CD4-positive, alpha-beta T cell treated with Interleukin-6 for 4 hours (primary cell): ENCODE measurements at regions not wholly inside any gene's neighbourhood (a gene's known extent, or its start where the extent isn't known, plus 50 kb on each side); places are given as distances from the start of the nearest gene placed in this dataset.

Experiments used
- DNase-seq: peaks from one replicate; pipeline ENCODE4 v3.0.0-alpha.2; 2020; ENCODE audit warnings: mixed read lengths

DNA sequence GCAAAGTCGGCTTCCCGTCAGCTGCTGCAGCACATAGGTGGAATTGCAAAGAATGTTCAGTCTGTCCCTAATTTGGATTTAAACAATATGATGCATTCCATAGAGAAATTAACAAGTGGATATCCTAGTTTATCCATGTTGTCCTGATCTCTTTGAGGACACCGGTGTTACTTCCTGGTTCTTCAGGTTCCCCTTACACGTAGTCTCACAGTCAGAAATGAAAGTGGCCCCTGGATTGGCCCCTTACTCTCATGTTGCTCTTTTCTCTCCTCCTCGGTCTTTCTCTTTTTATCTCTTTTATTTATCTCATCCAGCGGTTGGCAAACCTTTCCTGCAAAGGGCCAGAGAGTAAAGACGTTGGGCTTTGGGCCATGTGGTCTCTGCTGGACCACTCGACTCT, 265.1 kb downstream of the GAS1 start:
- no peak for DNase-seq

DNA sequence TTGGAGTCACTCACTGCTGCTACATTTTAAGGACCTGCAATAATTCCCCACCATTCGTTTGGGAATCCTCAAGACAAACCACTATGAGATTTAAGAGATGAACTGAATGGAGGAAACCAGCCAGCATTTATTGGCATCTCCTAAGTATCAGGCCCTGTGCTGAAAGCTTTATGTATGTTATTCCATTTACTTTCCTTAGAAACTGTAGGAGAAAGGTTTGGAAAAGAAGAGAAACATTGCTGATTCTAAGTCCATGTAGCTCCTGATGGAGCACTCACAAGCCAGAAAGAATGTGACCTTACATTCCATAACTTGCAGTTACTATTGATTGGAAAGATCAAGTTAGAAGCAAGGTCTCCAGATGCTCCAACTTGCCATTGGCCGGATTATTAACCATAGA, 267.4 kb downstream of the GAS1 start:
- no peak for DNase-seq

DNA sequence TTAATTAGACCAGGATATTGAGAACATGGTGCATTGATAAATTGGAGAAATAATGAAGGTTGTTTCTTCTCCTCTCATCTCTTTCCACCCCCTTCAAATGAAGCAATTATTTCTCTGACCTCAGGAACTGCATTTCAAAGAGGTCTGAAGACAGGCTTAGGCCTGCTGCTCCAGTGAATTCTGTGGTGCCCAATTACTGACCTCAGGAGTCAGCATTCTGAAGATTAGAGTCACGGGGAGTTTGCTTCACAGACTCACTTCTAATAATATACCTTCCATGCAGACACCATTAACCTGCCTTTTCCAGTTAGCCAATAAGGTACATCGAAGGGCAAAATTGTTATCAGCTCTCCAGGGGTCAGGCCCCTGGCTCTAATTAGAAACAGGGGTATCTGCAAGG, 270.9 kb downstream of the GAS1 start:
- DNase-seq, result no peak

DNA sequence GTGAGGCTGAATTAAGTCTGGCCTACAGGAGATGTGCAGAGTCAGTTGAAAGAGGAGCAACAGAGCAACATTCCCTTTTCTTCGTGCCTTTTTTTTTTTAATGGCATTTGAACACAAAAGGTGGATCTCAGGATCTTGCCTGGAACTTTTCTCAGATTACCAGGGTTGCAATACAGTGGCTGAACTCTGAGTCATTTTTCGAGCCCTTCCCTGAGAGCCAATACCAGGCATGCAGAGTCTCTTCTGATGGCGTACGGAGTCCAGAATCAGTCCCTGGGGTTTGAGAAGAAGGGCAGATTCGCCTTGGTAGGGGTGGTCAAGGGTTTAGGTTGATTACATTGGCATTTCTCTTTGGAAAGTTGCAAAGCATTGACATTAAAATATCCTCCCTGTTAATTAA, 271.5 kb downstream of the GAS1 start:
- DNase-seq, result no peak

DNA sequence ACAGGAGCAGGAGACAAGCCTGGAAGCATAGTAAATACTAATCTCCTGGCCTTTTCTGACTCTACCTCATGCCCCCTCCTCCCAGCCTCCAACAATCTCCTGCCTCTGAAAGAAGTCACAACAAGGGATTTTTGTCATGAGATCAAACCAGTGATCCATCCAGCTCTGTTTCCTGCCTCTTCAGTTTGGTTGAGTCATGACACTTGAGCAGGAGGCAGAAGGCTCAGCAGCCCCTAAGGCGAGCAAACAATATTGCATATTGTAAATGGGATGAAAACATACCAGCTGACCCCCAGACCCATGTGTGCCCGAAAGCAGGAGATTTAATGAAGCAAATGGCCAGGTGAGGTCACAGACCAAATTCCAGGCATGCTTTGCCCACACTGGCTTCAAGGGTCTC, 272.8 kb downstream of the GAS1 start:
- no peak for DNase-seq

DNA sequence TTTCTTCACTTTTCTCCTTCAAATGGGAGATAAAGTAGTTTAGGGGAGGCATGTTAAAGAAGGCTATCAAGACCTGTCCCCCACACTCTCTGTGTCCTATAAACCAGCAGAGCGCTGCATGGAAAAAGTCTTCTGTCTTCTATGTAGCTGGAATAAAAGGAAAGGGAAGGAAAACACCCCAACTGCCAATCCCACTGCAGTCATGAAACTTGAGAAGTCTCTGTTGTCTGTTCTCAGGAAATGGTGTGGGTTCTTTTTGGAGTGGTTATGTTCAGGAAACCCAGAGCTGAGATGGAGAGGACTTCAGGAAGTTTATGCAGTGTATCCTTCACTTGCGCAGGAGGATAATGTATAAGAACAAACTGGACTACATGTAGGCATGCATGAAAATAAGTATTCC, 274.3 kb downstream of the GAS1 start:
- no peak for DNase-seq

DNA sequence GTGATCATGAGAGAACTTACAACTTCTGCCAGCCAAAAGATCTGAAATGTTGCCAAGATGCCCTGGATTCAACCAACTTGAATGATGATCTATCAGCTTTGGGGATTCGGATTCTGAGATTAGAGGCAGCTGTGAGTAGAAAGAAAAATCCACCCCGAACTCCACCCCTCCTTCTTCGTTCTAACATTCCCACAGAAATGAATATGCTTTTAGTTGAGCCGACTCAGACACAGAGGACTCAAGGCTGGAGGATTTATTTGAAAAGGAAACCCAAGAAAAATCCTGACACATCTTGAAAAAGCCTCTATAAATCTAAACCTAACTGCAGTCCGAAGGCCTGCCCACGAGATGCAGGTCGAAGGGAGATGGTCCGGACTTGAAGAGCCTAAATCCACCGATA, 275.0 kb downstream of the GAS1 start:
- no peak for DNase-seq

DNA sequence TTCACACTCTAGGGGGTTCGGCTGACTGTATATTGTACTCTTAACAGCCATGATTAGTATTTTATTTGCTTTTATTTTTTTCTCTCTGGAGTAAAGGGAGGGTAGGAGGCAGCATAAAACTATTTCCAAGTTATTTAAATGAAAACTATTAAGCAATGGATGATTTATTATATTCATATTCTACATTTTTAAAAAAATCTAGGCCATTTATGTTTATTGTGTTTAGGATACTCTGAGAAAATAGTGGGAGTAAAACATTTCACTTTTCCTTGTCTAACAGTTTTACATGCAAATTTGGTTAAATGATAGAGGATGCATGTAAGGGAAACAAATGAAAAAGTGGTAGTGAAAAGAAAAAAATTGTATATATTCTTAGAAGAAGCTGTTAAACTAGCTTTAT, 276.3 kb downstream of the GAS1 start:
- DNase-seq, result no peak

DNA sequence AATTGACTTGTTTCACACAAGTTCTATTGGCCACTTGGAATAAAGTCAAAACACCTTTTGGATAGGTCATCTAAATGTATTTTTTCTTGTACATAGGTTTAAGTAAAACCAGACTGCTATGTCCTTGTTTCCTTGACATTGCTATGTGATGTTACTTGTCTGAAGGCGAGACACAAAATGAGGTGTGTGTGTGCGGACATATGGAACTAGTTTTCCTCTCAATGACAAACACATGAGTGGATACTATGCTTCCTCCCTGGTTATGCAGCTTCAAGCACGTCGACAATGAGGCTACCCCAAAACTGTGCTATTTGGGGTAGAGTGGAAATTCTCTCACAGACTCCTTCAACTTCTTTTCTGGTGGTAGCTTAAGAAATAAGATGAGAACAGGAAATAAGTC, 276.8 kb downstream of the GAS1 start:
- DNase-seq, result no peak

DNA sequence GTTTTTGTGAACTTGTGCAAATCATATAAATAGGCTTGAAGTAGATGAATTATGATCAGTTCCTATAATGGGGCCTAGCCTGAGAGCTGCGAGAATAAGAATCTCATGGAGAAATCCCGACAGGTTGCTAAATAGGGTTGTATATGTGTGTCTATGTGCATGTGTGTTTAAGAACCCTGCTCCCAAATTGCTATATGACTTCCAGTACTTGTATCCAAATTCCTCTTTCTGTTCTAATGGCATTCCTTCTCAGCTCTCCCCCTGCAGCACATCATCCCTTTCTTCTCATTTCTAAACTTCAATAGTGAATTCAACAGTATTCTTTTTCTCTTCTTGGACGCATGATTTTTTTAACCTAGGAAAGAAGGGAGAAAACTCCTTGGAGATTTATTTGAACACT, 277.2 kb downstream of the GAS1 start:
- no peak for DNase-seq

DNA sequence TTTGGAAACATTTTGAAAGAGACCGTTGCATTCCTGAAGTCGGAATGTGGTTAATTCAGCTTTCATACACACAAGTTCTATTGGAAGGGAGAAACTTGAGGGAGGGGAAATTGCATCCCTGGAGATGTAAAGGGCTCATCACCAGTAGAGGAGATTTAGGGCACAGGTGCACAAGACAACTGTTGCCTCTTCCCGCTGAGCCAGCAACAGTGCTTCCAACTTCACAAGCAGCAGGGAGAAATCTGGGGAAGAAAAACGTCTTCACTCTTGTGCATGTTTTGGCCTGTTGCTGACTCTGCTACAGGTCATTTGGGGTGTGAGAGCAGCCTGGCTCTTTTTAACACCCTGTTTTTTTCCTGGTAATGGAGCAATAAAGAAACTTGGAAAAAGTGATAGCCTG, 277.9 kb downstream of the GAS1 start:
- no peak for DNase-seq

DNA sequence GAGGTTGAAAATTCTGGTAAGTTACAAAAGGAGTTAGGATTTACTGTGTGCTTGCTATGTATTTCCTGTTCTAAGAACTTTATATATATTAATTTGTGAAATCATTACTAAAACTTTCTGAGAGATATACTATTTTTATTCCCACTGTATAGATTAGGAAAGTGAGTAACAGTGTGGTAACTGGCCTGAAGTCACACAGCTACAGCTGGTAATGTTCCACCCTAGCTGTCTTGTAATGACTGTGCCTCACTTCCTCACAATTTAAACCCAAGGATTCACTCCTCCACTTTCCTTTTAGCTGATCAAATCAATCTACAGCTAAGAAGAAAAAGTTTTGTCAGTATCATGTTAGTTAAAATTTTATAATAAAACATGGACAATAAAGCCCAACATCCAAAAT, 278.8 kb downstream of the GAS1 start:
- DNase-seq, result no peak

DNA sequence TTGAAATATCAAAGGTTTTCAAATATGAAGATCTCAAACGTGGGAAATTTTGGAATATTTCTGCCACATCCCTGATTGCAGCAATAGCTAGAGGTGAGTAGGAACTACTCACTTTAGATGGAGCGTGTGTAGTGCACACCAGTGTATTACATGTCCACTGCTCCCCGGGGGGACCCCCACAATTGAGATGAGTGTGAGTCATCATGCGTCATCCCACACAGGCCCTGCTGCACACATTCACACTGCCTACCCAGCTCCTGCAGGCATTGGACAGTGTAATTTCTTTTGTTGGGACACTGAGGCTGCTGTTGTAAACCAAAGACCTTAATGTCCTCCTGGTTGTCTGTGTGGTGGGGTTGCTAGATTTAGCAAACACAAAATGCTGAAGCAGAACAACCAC, 280.0 kb downstream of the GAS1 start:
- no peak for DNase-seq

DNA sequence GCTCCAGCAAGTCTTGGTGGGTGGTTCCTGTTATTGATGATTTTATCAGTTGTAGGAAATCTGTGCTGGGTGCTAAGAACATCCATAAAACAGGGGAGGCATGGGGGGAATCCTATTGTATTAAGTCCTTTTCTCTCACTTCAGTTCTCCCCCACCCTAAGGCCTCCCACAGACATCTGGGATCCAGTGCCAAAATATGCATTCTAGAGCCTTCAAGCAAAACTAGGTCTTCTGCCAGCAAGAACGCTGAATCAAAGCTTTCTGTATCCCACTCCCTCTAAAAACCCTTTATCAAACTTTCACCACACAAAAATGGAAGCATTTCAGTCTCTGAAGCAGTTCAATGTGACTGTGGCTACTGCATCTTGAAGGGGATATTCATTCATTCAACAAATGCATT, 281.9 kb downstream of the GAS1 start:
- DNase-seq, result no peak

DNA sequence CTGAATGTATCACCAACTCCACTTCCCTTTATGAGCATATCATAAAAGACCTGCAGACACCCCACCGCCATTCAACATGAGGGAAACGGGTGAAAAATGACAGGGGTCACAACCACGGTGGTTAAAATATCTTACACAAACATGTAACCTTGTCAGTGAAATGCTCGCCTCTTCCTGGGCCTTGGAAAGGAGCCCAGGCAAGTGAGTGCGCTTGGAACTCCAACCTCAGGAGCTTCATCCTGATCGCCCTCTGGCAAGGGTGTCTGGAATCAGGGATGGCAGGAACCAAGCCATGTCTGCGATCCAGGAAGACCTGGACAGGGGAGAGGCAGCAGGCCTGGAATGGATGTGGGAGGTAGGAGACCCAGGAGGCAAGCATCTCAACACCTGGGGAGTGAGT, 282.7 kb downstream of the GAS1 start:
- DNase-seq, result no peak

DNA sequence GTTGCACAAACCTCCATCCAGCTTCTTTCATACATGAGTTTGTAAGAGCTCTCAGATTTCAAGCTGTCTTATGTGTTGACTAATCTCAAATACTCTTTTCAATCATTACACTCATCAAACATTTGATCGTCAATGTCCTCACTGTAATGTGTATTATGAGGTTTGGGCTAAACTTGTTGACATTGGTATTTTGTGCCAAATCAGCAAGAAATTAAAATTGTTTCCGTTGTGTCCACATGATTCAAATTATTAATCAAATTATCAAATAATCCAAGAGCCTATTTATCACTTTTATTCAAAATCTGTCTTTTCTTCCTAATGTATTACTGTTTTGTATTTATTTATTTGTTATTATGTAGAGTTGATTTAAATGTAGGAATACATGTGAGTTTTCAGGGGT, 283.4 kb downstream of the GAS1 start:
- no peak for DNase-seq

DNA sequence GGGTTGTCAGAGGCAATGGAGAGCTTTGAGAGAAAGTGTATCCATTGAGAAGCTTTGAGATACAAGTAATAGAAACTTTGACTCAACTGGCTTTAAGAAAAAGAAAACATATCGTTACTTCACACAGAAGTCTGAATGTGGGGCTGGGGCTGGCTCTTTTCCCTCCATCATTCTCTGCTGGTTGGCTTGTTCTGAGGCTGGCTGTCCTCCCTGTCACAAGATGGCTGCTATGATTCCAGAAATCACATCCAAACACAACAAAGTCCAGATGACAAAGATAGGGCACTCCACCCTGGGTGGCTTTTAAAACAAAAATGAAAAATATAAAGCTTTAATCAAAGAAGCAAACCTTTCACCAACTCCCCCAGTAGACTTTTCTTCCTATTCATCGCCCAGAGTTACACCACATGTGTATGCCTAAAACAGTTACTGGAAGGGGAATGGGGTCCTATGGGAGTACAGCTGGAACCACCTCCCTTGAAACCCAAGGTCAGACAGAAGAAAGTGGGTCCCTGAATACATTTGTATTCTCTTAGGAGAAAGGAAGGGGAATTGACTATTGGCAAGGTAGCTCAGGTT, 284.3 kb downstream of the GAS1 start:
- no peak for DNase-seq

DNA sequence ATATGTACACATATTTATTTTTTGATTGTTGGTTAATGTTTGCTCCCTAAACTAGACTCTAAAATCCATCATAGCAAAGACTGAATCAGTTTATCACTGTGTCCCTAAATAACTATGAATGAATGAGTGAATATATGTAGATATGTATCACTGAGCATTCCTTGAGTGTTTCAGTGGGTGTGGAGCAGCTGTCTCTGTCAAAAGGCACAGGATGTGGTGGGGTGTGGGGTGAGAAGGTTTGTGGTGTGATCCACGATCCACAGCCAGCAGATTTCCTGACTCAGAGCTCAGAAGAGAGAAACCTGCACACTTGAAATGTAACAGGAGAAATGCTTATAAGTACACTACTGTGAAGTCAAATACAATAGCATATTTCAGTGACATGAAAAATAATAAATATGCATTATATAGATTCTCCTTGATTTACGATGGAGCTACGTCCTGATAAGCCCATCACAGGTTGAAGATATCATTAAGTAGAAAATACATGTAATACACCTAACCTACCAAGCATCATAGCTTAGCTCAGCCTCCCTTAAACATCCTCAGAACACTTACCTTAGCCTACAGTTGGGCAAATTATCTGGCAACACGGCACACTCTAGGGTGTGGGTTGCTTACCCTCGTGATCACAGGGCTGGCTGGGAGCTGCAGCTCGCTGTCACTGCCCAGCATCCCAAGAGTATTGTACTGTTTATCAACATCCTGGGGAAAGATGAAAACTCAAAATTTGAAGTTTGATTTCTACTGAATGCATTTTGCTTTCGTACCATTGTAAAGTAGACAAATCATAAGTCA, 287.0 kb downstream of the GAS1 start:
- DNase-seq, result no peak

DNA sequence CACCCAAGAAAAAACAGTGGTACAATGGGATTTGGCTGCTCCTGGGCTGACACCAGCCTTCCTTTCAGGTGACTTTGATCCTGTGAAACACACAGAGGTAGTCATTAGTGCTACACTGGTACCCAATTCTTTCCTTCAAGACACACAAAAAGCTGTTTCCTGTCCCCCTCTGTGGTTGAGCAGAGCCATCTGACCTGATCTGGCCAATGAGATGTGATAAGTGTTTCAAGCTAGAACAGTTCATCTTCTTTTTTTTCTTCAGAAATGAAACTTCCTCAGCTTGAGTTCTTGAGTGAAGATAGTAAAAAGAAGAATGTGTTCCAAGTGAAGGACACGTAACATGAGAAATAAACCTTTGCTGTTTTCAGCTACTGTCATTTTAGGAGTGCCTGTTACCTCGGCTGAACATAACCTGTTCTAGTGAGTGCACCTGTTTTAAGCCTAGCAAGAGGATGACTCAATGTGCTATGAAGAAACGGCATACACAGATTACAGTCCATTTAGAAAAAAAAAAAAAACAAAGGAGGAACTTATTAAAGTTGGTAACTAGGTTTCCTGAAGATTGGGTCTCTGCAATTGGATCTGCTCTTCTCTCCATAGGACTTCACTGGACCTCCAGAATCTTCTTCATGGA, 287.8 kb downstream of the GAS1 start:
- DNase-seq, result no peak

DNA sequence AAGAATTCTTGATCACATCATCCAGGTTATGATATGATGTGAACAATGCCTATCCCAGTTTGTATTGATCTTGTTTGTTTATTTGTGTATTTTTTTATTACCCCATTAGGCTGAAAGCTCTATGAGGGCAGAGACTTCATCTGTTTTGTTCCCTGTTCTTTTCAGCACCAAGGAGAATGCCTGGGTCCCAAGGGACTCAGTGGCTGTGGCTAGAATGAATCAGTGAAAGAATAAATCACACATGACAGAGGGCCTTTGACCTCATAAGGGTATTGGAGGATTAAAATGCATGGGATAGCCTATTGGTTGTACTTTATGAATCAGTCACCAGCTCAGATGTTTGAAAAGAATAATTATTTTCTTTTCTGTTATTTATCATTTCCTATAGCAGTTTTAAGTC, 292.2 kb downstream of the GAS1 start:
- no peak for DNase-seq

DNA sequence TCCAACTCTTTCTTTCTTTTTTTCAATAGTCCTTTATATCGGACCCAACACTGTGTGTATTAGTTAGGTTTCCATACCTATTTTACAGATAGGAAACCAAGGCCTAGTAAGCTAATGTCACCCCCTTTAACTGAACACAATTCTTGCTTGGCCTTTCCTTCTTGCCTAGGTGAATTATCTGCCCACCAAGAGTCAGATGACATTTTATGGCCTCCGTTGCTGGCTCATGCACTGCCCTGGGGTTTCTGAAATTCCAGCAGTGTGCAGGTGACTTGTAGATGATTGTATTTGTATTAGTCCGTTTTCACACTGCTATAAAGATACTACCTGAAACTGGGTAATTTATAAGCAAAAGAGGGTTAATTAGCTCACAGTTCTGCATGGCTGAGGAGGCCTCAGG, 293.8 kb downstream of the GAS1 start:
- DNase-seq, result no peak

DNA sequence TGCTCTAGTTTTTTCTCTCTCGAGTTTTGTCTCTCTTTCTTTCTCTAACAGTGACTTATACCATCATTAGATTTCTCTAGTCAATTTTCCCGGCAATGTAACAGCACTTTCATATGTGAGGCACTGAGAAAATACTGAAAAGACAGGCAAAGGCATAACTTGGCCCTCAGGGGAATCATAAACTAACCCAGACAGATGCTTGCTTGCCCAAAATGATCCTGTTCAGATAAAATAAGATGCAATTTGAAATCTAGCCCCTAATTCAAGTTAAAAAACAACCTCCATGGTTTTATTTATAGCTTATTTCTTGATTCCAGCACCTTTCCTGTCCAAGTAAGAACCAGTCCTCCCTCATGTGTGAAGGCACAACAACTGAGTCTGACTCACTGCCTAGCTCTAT, 294.6 kb downstream of the GAS1 start:
- DNase-seq, result no peak

DNA sequence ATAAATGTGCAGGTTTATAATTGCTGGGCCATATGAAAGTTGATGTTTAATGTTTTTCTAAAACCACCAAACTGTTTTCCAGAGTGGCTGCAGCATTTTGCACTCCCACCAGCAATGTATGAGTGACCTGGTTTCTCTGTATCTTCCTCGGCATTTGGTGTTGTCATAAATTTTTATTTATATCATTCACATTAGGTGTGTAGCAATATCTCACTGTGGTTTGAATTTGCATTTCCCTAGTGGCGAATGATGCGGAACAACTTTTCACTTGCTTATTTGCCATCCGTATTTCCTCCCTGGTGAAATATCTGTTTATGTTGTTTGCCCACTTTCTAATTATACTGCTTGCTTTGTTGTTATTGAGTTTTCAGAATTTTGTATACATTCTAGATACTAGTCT, 295.7 kb upstream of the TUT7 start:
- no peak for DNase-seq

DNA sequence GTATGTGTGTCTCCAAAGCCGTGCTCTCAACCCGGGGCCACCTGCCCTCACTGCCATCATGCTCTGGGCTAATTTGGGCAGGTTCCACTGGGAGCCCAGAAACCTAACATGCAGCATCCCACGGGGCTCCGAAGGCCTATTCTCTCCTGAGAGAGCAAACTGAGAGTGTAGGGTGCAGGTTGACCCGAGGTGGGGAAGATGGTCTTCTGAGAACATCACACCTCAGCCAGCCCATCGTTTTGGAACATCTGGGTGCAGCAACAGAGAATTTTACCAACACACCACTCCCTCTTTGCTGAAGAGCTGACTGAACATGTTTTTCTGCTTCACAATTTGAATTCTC, 294.6 kb upstream of the TUT7 start:
- no peak for DNase-seq
